GM23338 (cell line): ENCODE measurements at regions not wholly inside any gene's neighbourhood (a gene's known extent, or its start where the extent isn't known, plus 50 kb on each side); places are given as distances from the start of the nearest gene placed in this dataset.

ENCODE experiments used
- ATAC-seq: fragments of 200-7000 bp; cut with Tn5 transposase; 3 replicates; pipeline ENCODE4 v1.9.1; 2020
- DNase-seq: peaks from one replicate; pipeline ENCODE4 v3.0.0-alpha.2; 2015; ENCODE audit warnings: low spot score
- H2AFZ ChIP-seq: fragments of 200-600 bp; sonication (generic); 2 replicates; pipeline ENCODE4 v1.8.0; 2016; ENCODE audit warnings: antibody characterized with exemption, mild to moderate bottlenecking, moderate library complexity
- H3F3A ChIP-seq: fragments of 200-600 bp; sonication (generic); replicated peaks from 2 replicates; pipeline ENCODE4 v1.8.0; 2017; ENCODE audit warnings: antibody characterized with exemption, mixed run types, low read depth
- H3K27ac ChIP-seq: fragments of 200-600 bp; sonication (generic); 2 replicates; pipeline ENCODE4 v1.6.1; 2016; ENCODE audit warnings: low read depth
- H3K27me3 ChIP-seq: fragments of 200-600 bp; sonication (generic); 2 replicates; pipeline ENCODE4 v1.8.0; 2016; ENCODE audit warnings: mild to moderate bottlenecking, mixed run types, moderate library complexity; ENCODE audit not compliant: insufficient read depth
- H3K36me3 ChIP-seq: fragments of 200-600 bp; sonication (generic); 2 replicates; pipeline ENCODE4 v1.8.0; 2016; ENCODE audit warnings: mild to moderate bottlenecking; ENCODE audit not compliant: insufficient read depth
- H3K4me1 ChIP-seq: fragments of 200-600 bp; sonication (generic); 2 replicates; pipeline ENCODE4 v1.8.0; 2016; ENCODE audit warnings: mild to moderate bottlenecking, moderate library complexity; ENCODE audit not compliant: insufficient read depth
- H3K4me2 ChIP-seq: fragments of 200-600 bp; sonication (generic); 2 replicates; pipeline ENCODE4 v1.7.1; 2017; ENCODE audit warnings: mixed run types
- H3K4me3 ChIP-seq: fragments of 200-600 bp; sonication (generic); 2 replicates; pipeline ENCODE4 v1.6.1; 2016; ENCODE audit warnings: mixed run types
- H3K79me2 ChIP-seq: fragments of 200-600 bp; sonication (generic); replicated peaks from 2 replicates; pipeline ENCODE4 v1.8.0; 2017; ENCODE audit warnings: mild to moderate bottlenecking; ENCODE audit not compliant: insufficient read depth
- H3K9me2 ChIP-seq: fragments of 200-600 bp; sonication (generic); 2 replicates; pipeline ENCODE4 v1.8.0; 2017; ENCODE audit not compliant: insufficient read depth
- H4K20me1 ChIP-seq: fragments of 200-600 bp; sonication (generic); replicated peaks from 2 replicates; pipeline ENCODE4 v1.8.0; 2017; ENCODE audit warnings: mild to moderate bottlenecking; ENCODE audit not compliant: insufficient read depth
- H3K27ac Mint-ChIP-seq: 2 replicates; pipeline ENCODE4 v1.8.0; 2020; ENCODE audit warnings: inconsistent platforms, mild to moderate bottlenecking, moderate library complexity, mixed read lengths
- H3K27me3 Mint-ChIP-seq: 3 replicates; pipeline ENCODE4 v1.8.0; 2022; ENCODE audit warnings: low read depth, mild to moderate bottlenecking, moderate library complexity, mixed read lengths, inconsistent platforms; ENCODE audit not compliant: insufficient read depth, poor library complexity
- H3K36me3 Mint-ChIP-seq: 3 replicates; pipeline ENCODE4 v1.8.0; 2021; ENCODE audit warnings: low read depth, mild to moderate bottlenecking, inconsistent platforms, moderate library complexity, mixed read lengths
- H3K4me1 Mint-ChIP-seq: 3 replicates; pipeline ENCODE4 v1.8.0; 2020; ENCODE audit warnings: mild to moderate bottlenecking, inconsistent platforms, mixed read lengths
- H3K4me3 Mint-ChIP-seq: 3 replicates; pipeline ENCODE4 v1.8.0; 2021; ENCODE audit warnings: moderate library complexity, mild to moderate bottlenecking, inconsistent platforms, mixed read lengths
- H3K9me3 Mint-ChIP-seq: 3 replicates; pipeline ENCODE4 v1.8.0; 2020; ENCODE audit warnings: moderate library complexity, mild to moderate bottlenecking, inconsistent platforms, mixed read lengths
- ETS1 ChIP-seq: IDR thresholded peaks from 2 replicates; pipeline ENCODE4 v1.6.1; 2016; ENCODE audit warnings: antibody characterized with exemption
- EZH2 ChIP-seq: fragments of 200-600 bp; sonication (generic); IDR thresholded peaks from one replicate; pipeline ENCODE4 v1.8.0; 2017; ENCODE audit warnings: antibody characterized with exemption, mild to moderate bottlenecking, low read depth; ENCODE audit not compliant: unreplicated experiment
- EZH2phosphoT487 ChIP-seq: fragments of 200-600 bp; sonication (generic); IDR thresholded peaks from one replicate; pipeline ENCODE4 v1.8.1; 2018; ENCODE audit warnings: antibody characterized with exemption; ENCODE audit not compliant: unreplicated experiment
- JUNB ChIP-seq: IDR thresholded peaks from one replicate; pipeline ENCODE4 v1.6.1; 2016; ENCODE audit warnings: antibody characterized with exemption; ENCODE audit not compliant: unreplicated experiment
- POLR2AphosphoS5 ChIP-seq: IDR thresholded peaks from 2 replicates; pipeline ENCODE4 v1.6.1; 2016; ENCODE audit warnings: antibody characterized with exemption, low read depth
- STAT1 ChIP-seq: IDR thresholded peaks from one replicate; pipeline ENCODE4 v1.6.1; 2016; ENCODE audit warnings: antibody characterized with exemption; ENCODE audit not compliant: unreplicated experiment
- ZNF462 ChIP-seq: fragments of 250-450 bp; sonication (Bioruptor Pico); IDR thresholded peaks from 2 replicates; pipeline ENCODE4 v1.5.0; 2020; ENCODE audit warnings: mild to moderate bottlenecking, moderate library complexity
- TF ChIP-seq, protein P1 (sequence below), 2 experiments: fragments of 200-600 bp in 1 of 2; sonication (generic) in 1 of 2; conservative IDR thresholded peaks; 2 replicates each; pipeline versions ENCODE4 v1.5.1 to v1.6.1; 2016 to 2017; ENCODE audit warnings: antibody characterized with exemption in 2 of 2, low read depth in 2 of 2, mild to moderate bottlenecking in 2 of 2, moderate library complexity in 1 of 2

DNA sequence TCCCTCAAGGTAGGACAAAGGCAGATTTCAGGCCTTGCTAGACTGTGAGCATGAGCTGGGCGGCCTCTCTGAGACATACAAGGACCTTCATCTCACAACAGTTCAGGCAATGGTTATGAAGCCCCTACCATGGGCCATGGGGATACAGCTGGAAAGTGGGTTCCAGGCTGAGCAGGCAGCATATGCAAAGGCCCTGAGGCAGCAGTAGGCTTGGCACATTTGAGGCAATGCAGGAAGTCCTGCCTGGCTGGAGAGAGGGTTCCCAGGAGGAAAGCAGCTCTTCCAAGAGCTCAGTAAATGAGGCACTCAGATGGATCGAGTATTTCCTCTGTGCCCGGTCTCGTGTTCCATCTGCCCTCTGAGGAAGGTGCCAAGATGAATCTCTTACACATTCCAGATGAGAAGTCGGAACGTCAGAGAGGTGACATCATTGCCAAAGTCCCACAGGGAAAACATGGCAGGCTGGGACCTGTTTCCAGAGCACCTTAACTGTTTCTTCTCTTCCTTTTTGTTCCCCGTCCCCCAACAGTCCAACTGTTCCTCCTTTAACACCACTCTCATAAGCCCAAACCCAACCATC, 388.6 kb downstream of the MN1 start (continued):
- TF ChIP-seq ZNF462 (no peak), POLR2AphosphoS5 (no peak)

DNA sequence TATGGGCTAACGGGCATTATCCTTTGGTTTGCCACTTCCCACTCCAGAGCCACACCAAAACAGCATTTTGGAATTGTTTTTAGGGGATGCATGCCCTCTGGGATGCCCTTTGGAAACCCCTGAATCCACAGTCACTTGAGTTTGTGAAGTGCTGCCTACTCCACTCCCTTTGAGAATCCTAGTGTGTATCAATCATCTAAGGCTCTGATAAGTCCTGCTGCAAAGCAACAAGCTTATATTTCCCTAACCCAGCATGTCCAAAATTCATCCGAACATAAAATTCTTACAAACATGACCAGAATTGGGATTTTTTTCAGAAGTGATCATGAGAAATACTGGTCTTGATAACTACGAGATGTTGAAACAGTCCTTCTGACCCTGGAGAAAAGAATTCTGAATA, 387.9 kb downstream of the MN1 start:
- Mint-ChIP-seq H3K4me1 (peaks cover 28% of the 10 kb centered on the region), H3K27ac (no peak overlapping the region), H3K4me3 (no peak overlapping the region), H3K9me3 (no peaks in the 10 kb centered on the region), H3K27me3 (peaks cover 8% of the 10 kb centered on the region), H3K36me3 (no peaks in the 10 kb centered on the region)
- no peak overlapping the region for H3K4me2 ChIP-seq
- no peaks in the 10 kb centered on the region for H3K9me2 ChIP-seq
- ATAC-seq (no peak), DNase-seq (no peak)
- H3K36me3 ChIP-seq, result no peaks in the 10 kb centered on the region
- no peaks in the 10 kb centered on the region for H3K79me2 ChIP-seq
- no peak overlapping the region for H3K4me3 ChIP-seq
- H3F3A ChIP-seq, result 0 out of 2 replicates have a peak, but pooled peaks cover 2% of the 10 kb centered on the region
- H3K4me1 ChIP-seq, result peaks cover 18% of the 10 kb centered on the region
- no peak overlapping the region for H2AFZ ChIP-seq
- no peaks in the 10 kb centered on the region for H3K27me3 ChIP-seq
- TF ChIP-seq JUNB (no peak), EZH2phosphoT487 (no peak), ETS1 (no peak), EZH2 (no peak), STAT1 (no peak)
- TF ChIP-seq, protein P1, sequence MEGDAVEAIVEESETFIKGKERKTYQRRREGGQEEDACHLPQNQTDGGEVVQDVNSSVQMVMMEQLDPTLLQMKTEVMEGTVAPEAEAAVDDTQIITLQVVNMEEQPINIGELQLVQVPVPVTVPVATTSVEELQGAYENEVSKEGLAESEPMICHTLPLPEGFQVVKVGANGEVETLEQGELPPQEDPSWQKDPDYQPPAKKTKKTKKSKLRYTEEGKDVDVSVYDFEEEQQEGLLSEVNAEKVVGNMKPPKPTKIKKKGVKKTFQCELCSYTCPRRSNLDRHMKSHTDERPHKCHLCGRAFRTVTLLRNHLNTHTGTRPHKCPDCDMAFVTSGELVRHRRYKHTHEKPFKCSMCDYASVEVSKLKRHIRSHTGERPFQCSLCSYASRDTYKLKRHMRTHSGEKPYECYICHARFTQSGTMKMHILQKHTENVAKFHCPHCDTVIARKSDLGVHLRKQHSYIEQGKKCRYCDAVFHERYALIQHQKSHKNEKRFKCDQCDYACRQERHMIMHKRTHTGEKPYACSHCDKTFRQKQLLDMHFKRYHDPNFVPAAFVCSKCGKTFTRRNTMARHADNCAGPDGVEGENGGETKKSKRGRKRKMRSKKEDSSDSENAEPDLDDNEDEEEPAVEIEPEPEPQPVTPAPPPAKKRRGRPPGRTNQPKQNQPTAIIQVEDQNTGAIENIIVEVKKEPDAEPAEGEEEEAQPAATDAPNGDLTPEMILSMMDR (conservative IDR thresholded peaks at IDR 0.05; ENCODE audit: low read depth in 2 of 2), result no peak
- no peak overlapping the region for H3K27ac ChIP-seq
- no peaks in the 10 kb centered on the region for H4K20me1 ChIP-seq
